MM.1S (cell line): ENCODE measurements at regions not wholly inside any gene's neighbourhood (a gene's known extent, or its start where the extent isn't known, plus 50 kb on each side); places are given as distances from the start of the nearest gene placed in this dataset.
"Not testable (repeated sequence)": the region's sequence is repeated elsewhere in the genome, so short reads cannot be mapped to it uniquely, and the experiment has no call there.

Source experiments
- DNase-seq: peaks from one replicate; pipeline ENCODE4 v3.0.0-alpha.2; 2015
- H2AFZ ChIP-seq: fragments of 300-600 bp; sonication (generic); 2 replicates; pipeline ENCODE4 v1.6.0; 2016; ENCODE audit warnings: antibody characterized with exemption, low read length
- H3F3A ChIP-seq: fragments of 300-600 bp; sonication (generic); 2 replicates; pipeline ENCODE4 v1.6.1; 2016; ENCODE audit warnings: mild to moderate bottlenecking, antibody characterized with exemption, low read length, moderate library complexity, mixed read lengths; ENCODE audit not compliant: insufficient read depth
- H3K27ac ChIP-seq: fragments of 300-600 bp; sonication (generic); 2 replicates; pipeline ENCODE4 v1.5.1; 2016; ENCODE audit warnings: mild to moderate bottlenecking, low read length
- H3K27me3 ChIP-seq: fragments of 300-600 bp; sonication (generic); replicated peaks from 2 replicates; pipeline ENCODE4 v1.6.0; 2016; ENCODE audit warnings: low read length; ENCODE audit not compliant: insufficient read depth
- H3K36me3 ChIP-seq: fragments of 300-600 bp; sonication (generic); replicated peaks from 2 replicates; pipeline ENCODE4 v1.6.1; 2016; ENCODE audit warnings: mild to moderate bottlenecking, low read length, mixed read lengths; ENCODE audit not compliant: insufficient read depth
- H3K4me1 ChIP-seq: fragments of 300-600 bp; sonication (generic); 2 replicates; pipeline ENCODE4 v1.6.1; 2016; ENCODE audit warnings: low read length, mixed read lengths
- H3K4me2 ChIP-seq: fragments of 300-600 bp; sonication (generic); 2 replicates; pipeline ENCODE4 v1.6.0; 2016; ENCODE audit warnings: low read depth, low read length
- H3K4me3 ChIP-seq: fragments of 300-600 bp; sonication (generic); 2 replicates; pipeline ENCODE4 v1.5.1; 2016; ENCODE audit warnings: low read length, mixed read lengths
- H3K79me2 ChIP-seq: fragments of 300-600 bp; sonication (generic); 2 replicates; pipeline ENCODE4 v1.6.1; 2016; ENCODE audit warnings: mixed run types, low read length, mixed read lengths
- H3K9ac ChIP-seq: fragments of 300-600 bp; sonication (generic); 2 replicates; pipeline ENCODE4 v1.6.1; 2016; ENCODE audit warnings: low read length, mixed read lengths
- H3K9me2 ChIP-seq: fragments of 300-600 bp; sonication (generic); replicated peaks from 2 replicates; pipeline ENCODE4 v1.6.1; 2016; ENCODE audit warnings: mild to moderate bottlenecking, low read length, mixed read lengths; ENCODE audit not compliant: insufficient read depth
- H3K9me3 ChIP-seq: fragments of 300-600 bp; sonication (generic); replicated peaks from 2 replicates; pipeline ENCODE4 v1.6.1; 2016; ENCODE audit warnings: mild to moderate bottlenecking, low read length, mixed read lengths; ENCODE audit not compliant: insufficient read depth
- H4K20me1 ChIP-seq: fragments of 300-600 bp; sonication (generic); 2 replicates; pipeline ENCODE4 v1.6.1; 2016; ENCODE audit warnings: mild to moderate bottlenecking, low read length, moderate library complexity, mixed read lengths; ENCODE audit not compliant: insufficient read depth
- EZH2 ChIP-seq: fragments of 300-600 bp; sonication (generic); optimal IDR thresholded peaks from 2 replicates; pipeline ENCODE3; 2017; ENCODE audit warnings: low read depth, mild to moderate bottlenecking, antibody characterized with exemption, low read length, mixed read lengths
- EZH2phosphoT487 ChIP-seq: fragments of 300-600 bp; sonication (generic); IDR thresholded peaks from 2 replicates; pipeline ENCODE4 v1.6.1; 2018; ENCODE audit warnings: antibody characterized with exemption, low read length
- TF ChIP-seq, protein P1 (sequence below): fragments of 300-600 bp; sonication (generic); IDR thresholded peaks from 2 replicates; pipeline ENCODE4 v1.5.1; 2016; ENCODE audit warnings: antibody characterized with exemption, low read length, mixed read lengths

DNA sequence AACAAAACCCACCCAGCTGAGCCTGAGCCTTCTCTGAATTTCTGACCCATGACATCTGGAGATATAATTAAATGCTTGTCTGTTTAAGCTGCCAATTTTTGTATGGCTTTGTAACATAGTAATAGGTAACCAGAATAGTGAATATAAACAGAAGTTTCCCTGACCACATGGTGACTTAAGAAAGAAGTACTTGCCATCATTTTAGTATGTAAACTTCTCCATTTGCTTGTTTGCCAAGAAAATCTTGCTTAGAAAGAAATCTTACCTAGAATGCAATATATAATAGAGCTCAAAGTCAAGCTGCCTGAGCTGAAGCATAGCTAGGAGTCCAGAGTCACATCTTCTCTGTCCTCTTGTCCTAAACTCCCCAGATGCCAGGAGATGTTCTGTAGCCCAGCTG is 117.0 kb downstream of the PCSK1 start:
- no peak overlapping the region for H3K4me3 ChIP-seq

GRCh38 chr5:96315431-96315830 is 117.6 kb downstream of the PCSK1 start:
- no peaks in the 10 kb centered on the region for H3K27me3 ChIP-seq
- no peaks in the 10 kb centered on the region for H3K9me2 ChIP-seq
- no peaks in the 10 kb centered on the region for H3K79me2 ChIP-seq
- H3F3A ChIP-seq, result peaks cover 18% of the 10 kb centered on the region
- H3K27ac ChIP-seq, result peak overlapping the region; percentile 44; the same call in 1 of the 2 replicates
- no peaks in the 10 kb centered on the region for H3K9me3 ChIP-seq
- no peaks in the 10 kb centered on the region for H4K20me1 ChIP-seq
- TF ChIP-seq EZH2phosphoT487 (no peak), EZH2 (no peak)
- TF ChIP-seq, protein P1, sequence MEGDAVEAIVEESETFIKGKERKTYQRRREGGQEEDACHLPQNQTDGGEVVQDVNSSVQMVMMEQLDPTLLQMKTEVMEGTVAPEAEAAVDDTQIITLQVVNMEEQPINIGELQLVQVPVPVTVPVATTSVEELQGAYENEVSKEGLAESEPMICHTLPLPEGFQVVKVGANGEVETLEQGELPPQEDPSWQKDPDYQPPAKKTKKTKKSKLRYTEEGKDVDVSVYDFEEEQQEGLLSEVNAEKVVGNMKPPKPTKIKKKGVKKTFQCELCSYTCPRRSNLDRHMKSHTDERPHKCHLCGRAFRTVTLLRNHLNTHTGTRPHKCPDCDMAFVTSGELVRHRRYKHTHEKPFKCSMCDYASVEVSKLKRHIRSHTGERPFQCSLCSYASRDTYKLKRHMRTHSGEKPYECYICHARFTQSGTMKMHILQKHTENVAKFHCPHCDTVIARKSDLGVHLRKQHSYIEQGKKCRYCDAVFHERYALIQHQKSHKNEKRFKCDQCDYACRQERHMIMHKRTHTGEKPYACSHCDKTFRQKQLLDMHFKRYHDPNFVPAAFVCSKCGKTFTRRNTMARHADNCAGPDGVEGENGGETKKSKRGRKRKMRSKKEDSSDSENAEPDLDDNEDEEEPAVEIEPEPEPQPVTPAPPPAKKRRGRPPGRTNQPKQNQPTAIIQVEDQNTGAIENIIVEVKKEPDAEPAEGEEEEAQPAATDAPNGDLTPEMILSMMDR, result no peak
- H3K36me3 ChIP-seq, result no peaks in the 10 kb centered on the region
- H3K4me3 ChIP-seq, result no peak overlapping the region
- no peak overlapping the region for H3K9ac ChIP-seq
- peak; percentile 56 for DNase-seq
- H2AFZ ChIP-seq, result 0 out of 2 replicates have a peak overlapping the region, but pooled peaks have one; percentile 12
- H3K4me2 ChIP-seq, result peak overlapping the region; percentile 45
- peaks cover 51% of the 10 kb centered on the region for H3K4me1 ChIP-seq

More for the DNA sequence above, 117.0 kb downstream of the PCSK1 start:
- Histone ChIP-seq H3K9me3 (no peaks in the 10 kb centered on the region), H3K27me3 (no peaks in the 10 kb centered on the region), H3K9me2 (no peaks in the 10 kb centered on the region), H3K4me1 (peaks cover 51% of the 10 kb centered on the region), H3K79me2 (no peaks in the 10 kb centered on the region), H3K27ac (peak overlapping the region; percentile 44; the same call in 1 of the 2 replicates), H3K9ac (no peak overlapping the region), H3K36me3 (no peaks in the 10 kb centered on the region), H3F3A (peaks cover 18% of the 10 kb centered on the region), H3K4me2 (peak overlapping the region; percentile 45), H4K20me1 (no peaks in the 10 kb centered on the region), H2AFZ (0 out of 2 replicates have a peak overlapping the region, but pooled peaks have one; percentile 12)
- no peak for DNase-seq
- TF ChIP-seq, protein P1, result no peak
- no peak for TF ChIP-seq EZH2
- TF ChIP-seq EZH2phosphoT487, result no peak

DNA sequence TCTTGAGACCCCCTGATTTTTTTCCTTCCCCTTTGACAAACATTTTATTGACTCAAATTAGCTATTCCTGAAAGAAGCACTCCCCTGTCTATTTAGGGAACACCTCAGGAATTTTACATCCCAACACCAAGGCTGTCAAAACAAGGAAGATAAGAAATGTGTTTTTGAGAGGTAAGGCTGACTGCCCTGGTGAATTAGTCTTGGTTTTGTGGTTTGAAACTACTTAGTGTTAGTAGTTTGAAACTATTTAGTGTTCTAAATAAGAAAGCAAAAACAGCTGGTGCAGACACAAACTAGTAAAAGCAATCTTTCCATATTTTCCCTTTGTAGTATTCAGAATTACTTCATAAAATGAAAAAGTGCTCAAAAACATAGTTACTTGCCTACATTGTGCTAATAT is 120.7 kb downstream of the PCSK1 start:
- H3K4me1 ChIP-seq, result peaks cover 38% of the 10 kb centered on the region
- no peak overlapping the region for H3K9ac ChIP-seq
- no peaks in the 10 kb centered on the region for H3K9me3 ChIP-seq
- TF ChIP-seq EZH2 (no peak), EZH2phosphoT487 (no peak)
- TF ChIP-seq, protein P1, result no peak
- H3K9me2 ChIP-seq, result no peaks in the 10 kb centered on the region
- H4K20me1 ChIP-seq, result no peaks in the 10 kb centered on the region
- H3K36me3 ChIP-seq, result no peaks in the 10 kb centered on the region
- H3K4me2 ChIP-seq, result peak overlapping the region; percentile 26; the same call in 1 of the 2 replicates
- DNase-seq, result peak; percentile 30
- peak overlapping the region; percentile 7; the same call in 1 of the 2 replicates for H3K27ac ChIP-seq
- H2AFZ ChIP-seq, result no peak overlapping the region
- peaks cover 13% of the 10 kb centered on the region for H3F3A ChIP-seq
- H3K4me3 ChIP-seq, result no peak overlapping the region
- H3K27me3 ChIP-seq, result no peaks in the 10 kb centered on the region
- no peaks in the 10 kb centered on the region for H3K79me2 ChIP-seq

DNA sequence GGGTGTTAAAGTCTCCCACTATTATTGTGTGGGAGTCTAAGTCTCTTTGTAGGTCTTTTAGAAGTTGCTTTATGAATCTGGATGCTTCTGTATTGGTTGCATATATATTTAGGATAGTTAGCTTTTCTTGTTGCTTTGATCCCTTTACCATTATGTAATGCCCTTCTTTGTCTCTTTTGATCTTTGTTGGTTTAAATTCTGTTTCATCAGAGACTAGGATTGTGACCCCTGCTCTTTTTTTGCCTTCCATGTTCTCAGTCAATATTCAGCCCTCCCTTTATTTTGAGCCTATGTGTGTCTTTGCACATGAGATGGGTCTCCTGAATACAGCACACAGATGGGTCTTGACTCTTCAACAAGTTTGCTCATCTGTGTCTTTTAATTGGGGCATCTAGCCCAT is 126.0 kb downstream of the PCSK1 start:
- not testable (repeated sequence) for H3K27me3 ChIP-seq, H3K9me3 ChIP-seq, H3F3A ChIP-seq

More for the DNA sequence above, 126.0 kb downstream of the PCSK1 start:
- H3K79me2 ChIP-seq, H3K4me3 ChIP-seq, H3K4me1 ChIP-seq, H2AFZ ChIP-seq, H3K27ac ChIP-seq, H3K4me2 ChIP-seq, DNase-seq, H3K9me2 ChIP-seq, H4K20me1 ChIP-seq, H3K36me3 ChIP-seq, H3K9ac ChIP-seq: not testable (repeated sequence)
